HFFc6 (cell line): ENCODE measurements at regions not wholly inside any gene's neighbourhood (a gene's known extent, or its start where the extent isn't known, plus 50 kb on each side); places are given as distances from the start of the nearest gene placed in this dataset.

ENCODE experiments used
- DNase-seq: peaks from one replicate; pipeline ENCODE4 v3.0.0-alpha.2; 2018
- H3K27ac Mint-ChIP-seq: 2 replicates; pipeline ENCODE4 v1.8.0; 2020; ENCODE audit warnings: mild to moderate bottlenecking, mixed read lengths
- H3K27me3 Mint-ChIP-seq: 2 replicates; pipeline ENCODE4 v1.8.0; 2021; ENCODE audit warnings: mild to moderate bottlenecking, moderate library complexity, mixed read lengths; ENCODE audit not compliant: insufficient read depth
- H3K36me3 Mint-ChIP-seq: 2 replicates; pipeline ENCODE4 v1.8.0; 2021; ENCODE audit warnings: low read depth, mixed read lengths
- H3K4me1 Mint-ChIP-seq: 2 replicates; pipeline ENCODE4 v1.8.0; 2020; ENCODE audit warnings: low read depth, mixed read lengths
- H3K4me3 Mint-ChIP-seq: 2 replicates; pipeline ENCODE4 v1.8.0; 2020; ENCODE audit warnings: mild to moderate bottlenecking, moderate library complexity, mixed read lengths
- H3K9me3 Mint-ChIP-seq: 2 replicates; pipeline ENCODE4 v1.8.0; 2020; ENCODE audit warnings: mild to moderate bottlenecking, mixed read lengths
- TF ChIP-seq, protein P1 (sequence below): fragments of 200-600 bp; sonication (generic); IDR thresholded peaks from 2 replicates; pipeline ENCODE4 v1.5.0; 2021; ENCODE audit warnings: antibody characterized with exemption, mild to moderate bottlenecking

- H3K4me3 Mint-ChIP-seq, result no peak overlapping the region
- no peak overlapping the region for H3K27ac Mint-ChIP-seq
- H3K9me3 Mint-ChIP-seq, result no peaks in the 10 kb centered on the region
These were observed 80.5 kb upstream of the ANKRD55 start for GRCh38 chr5:56313596-56313995.

DNA sequence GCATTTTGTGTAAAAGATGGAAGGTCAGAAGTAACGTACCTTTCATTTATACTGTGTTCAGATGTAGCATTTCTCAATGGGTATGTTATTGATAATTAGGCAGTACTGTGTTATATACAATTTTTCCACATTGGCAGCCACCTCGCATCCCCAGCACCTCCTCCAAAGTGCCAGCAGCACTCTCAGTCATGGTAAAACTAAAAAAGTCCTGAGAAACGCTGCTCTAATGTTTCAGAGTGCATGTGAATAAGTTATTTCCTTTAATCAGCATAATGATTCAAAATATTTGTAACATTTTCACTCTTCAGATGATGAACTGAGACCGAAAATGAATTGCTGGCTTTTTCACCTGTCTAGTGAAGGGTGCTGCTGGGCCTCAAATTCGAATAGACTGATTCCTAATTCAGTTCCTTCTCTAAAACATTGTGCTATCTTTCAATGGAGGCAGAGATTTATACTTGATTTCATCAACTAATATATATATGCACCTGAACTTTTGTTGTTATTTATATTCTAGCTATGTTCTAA, 79.9 kb upstream of the ANKRD55 start:
- Mint-ChIP-seq H3K36me3 (no peaks in the 10 kb centered on the region), H3K4me3 (no peak overlapping the region), H3K27ac (no peak overlapping the region), H3K4me1 (no peaks in the 10 kb centered on the region; the same call in 1 of the 2 replicates), H3K27me3 (peaks cover 27% of the 10 kb centered on the region), H3K9me3 (no peaks in the 10 kb centered on the region)
- TF ChIP-seq, protein P1, sequence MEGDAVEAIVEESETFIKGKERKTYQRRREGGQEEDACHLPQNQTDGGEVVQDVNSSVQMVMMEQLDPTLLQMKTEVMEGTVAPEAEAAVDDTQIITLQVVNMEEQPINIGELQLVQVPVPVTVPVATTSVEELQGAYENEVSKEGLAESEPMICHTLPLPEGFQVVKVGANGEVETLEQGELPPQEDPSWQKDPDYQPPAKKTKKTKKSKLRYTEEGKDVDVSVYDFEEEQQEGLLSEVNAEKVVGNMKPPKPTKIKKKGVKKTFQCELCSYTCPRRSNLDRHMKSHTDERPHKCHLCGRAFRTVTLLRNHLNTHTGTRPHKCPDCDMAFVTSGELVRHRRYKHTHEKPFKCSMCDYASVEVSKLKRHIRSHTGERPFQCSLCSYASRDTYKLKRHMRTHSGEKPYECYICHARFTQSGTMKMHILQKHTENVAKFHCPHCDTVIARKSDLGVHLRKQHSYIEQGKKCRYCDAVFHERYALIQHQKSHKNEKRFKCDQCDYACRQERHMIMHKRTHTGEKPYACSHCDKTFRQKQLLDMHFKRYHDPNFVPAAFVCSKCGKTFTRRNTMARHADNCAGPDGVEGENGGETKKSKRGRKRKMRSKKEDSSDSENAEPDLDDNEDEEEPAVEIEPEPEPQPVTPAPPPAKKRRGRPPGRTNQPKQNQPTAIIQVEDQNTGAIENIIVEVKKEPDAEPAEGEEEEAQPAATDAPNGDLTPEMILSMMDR, result no peak
- DNase-seq, result no peak

More at GRCh38 chr5:56313596-56313995, 80.5 kb upstream of the ANKRD55 start:
- TF ChIP-seq, protein P1, result no peak
- H3K36me3 Mint-ChIP-seq, result no peaks in the 10 kb centered on the region
- peaks cover 27% of the 10 kb centered on the region for H3K27me3 Mint-ChIP-seq
- no peaks in the 10 kb centered on the region; the same call in 1 of the 2 replicates for H3K4me1 Mint-ChIP-seq
- no peak for DNase-seq

DNA sequence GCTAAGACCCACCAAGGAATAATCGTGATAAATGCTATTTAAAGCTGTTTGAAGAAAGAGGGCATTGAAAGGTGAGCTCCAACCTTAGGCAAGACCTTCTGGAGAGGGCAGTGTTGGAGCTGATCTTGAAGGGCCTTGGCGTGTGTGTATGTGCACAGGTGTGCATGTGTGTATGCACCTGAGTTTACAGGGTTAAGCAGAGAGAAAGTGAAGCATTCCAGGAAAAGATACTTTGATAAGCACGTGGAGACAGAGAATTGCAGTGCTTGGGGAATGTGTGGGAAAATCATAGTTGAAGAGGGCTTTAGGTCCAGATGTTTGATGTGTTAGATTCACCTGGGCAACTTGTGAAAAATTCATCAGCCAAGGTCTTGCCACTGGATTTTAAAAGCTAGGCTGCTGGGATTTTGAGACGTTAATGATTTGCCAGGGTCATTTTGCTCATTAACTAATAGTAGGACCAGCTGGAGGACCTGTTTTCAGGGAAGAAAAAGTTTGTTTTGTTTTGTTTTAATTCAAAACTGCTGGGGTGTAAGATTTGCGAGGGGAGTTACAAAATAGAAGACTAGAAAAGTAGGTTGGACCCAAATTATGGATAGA, 78.3 kb upstream of the ANKRD55 start:
- no peaks in the 10 kb centered on the region for H3K36me3 Mint-ChIP-seq
- H3K4me3 Mint-ChIP-seq, result no peak overlapping the region
- TF ChIP-seq, protein P1, result no peak
- no peaks in the 10 kb centered on the region; the same call in 1 of the 2 replicates for H3K4me1 Mint-ChIP-seq
- H3K27me3 Mint-ChIP-seq, result peaks cover 30% of the 10 kb centered on the region
- DNase-seq, result no peak
- no peak overlapping the region for H3K27ac Mint-ChIP-seq
- no peaks in the 10 kb centered on the region; the same call in 1 of the 2 replicates for H3K9me3 Mint-ChIP-seq

DNA sequence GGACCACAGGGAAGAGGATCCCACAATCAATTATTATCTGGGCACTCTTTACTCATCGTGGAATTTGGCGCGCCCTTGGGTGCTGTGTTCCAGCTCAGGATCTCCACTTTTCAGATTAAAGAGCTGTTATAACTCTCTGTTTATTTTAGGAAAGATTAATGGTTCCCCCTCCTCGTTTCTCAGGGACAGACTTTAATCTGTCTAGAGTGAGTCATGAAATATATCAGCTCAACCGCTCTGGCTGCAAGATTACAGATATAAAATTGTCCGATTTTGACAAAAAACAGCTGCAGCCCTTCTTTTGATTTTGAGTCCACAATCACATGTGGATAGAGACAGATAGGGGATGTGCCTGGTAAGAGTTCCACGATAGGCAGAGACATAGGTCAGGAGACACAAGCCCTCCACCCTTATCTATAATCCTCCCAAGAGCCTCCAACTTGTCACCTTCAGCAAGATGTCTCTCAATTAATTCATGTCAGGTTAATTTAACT, 77.6 kb upstream of the ANKRD55 start:
- DNase-seq, result no peak
- no peak overlapping the region for H3K27ac Mint-ChIP-seq
- no peak overlapping the region for H3K4me3 Mint-ChIP-seq

GRCh38 chr5:56309262-56309826, 76.2 kb upstream of the ANKRD55 start:
- DNase-seq, result no peak
- H3K27me3 Mint-ChIP-seq, result peaks cover 33% of the 10 kb centered on the region
- TF ChIP-seq, protein P1, result no peak

More for the DNA sequence above, 77.6 kb upstream of the ANKRD55 start:
- Mint-ChIP-seq H3K36me3 (no peaks in the 10 kb centered on the region), H3K27me3 (peaks cover 31% of the 10 kb centered on the region), H3K9me3 (no peaks in the 10 kb centered on the region; the same call in 1 of the 2 replicates), H3K4me1 (peaks cover 1% of the 10 kb centered on the region)
- TF ChIP-seq, protein P1, result no peak

More at GRCh38 chr5:56309262-56309826, 76.2 kb upstream of the ANKRD55 start:
- H3K36me3 Mint-ChIP-seq, result no peaks in the 10 kb centered on the region
- H3K9me3 Mint-ChIP-seq, result no peaks in the 10 kb centered on the region; the same call in 1 of the 2 replicates
- peaks cover 13% of the 10 kb centered on the region for H3K4me1 Mint-ChIP-seq
- H3K27ac Mint-ChIP-seq, result no peak overlapping the region
- H3K4me3 Mint-ChIP-seq, result no peak overlapping the region
